ENCODE measurements at regions not wholly inside any gene's neighbourhood (a gene's known extent, or its start where the extent isn't known, plus 50 kb on each side); places are given as distances from the start of the nearest gene placed in this dataset.

GRCh38 chr9:1701113-1701512 lies 314.0 kb upstream of the SMARCA2 start:
- peak in 2 of 3 experiments; percentile 11 to 14 for TF ChIP-seq CTCF (optimal IDR thresholded peaks at IDR 0.05 in 1 of 3, IDR thresholded peaks at IDR 0.05 in 1 of 3, conservative IDR thresholded peaks at IDR 0.05 in 1 of 3; ENCODE audit: extremely low read depth in 1 of 3, insufficient read depth in 2 of 3, low read length in 3 of 3)
- TF ChIP-seq EZH2 (IDR thresholded peaks at IDR 0.05; ENCODE audit: low read length): no peak
